ENCODE measurements at regions not wholly inside any gene's neighbourhood (a gene's known extent, or its start where the extent isn't known, plus 50 kb on each side); places are given as distances from the start of the nearest gene placed in this dataset.

GRCh38 chr12:98417266-98417665 is 98.1 kb upstream of the TMPO start:
- WGBS, 2 donors: 84 to 88% methylated on average over 2 of the region's 2 CpGs

GRCh38 chr12:98418357-98419075 is 96.9 kb upstream of the TMPO start:
- Histone ChIP-seq H3K36me3 (no peaks in the 10 kb centered on the region), H3K27ac (peak overlapping the region; percentile 53 to 83 (median 68)), H3K9me3 (no peaks in the 10 kb centered on the region), H3K27me3 (no peaks in the 10 kb centered on the region), H3K4me1 (peaks cover 0 to 35% (median 18%) of the 10 kb centered on the region in 4 donors), H3K4me3 (peak overlapping the region in 1 of 4 donors; percentile 10)
- TF ChIP-seq CTCF (IDR thresholded peaks at IDR 0.05): no peak
- peak; percentile 69 to 73 for TF ChIP-seq EP300 (IDR thresholded peaks at IDR 0.05)
- WGBS, 2 donors: 12 to 20% methylated on average over 7 of the region's 7 CpGs
- peak; percentile 80 to 83 for DNase-seq (ENCODE audit: low spot score in 2 of 2)

More at GRCh38 chr12:98417266-98417665, 98.1 kb upstream of the TMPO start:
- Histone ChIP-seq H3K4me3 (no peak overlapping the region), H3K27me3 (no peaks in the 10 kb centered on the region), H3K27ac (peak overlapping the region in 2 of 4 donors; percentile 54 to 77), H3K9me3 (no peaks in the 10 kb centered on the region), H3K36me3 (no peaks in the 10 kb centered on the region), H3K4me1 (peaks cover 0 to 35% (median 18%) of the 10 kb centered on the region in 4 donors)
- TF ChIP-seq EP300 (IDR thresholded peaks at IDR 0.05): no peak
- TF ChIP-seq POLR2A (IDR thresholded peaks at IDR 0.05): no peak
- no peak for TF ChIP-seq CTCF (IDR thresholded peaks at IDR 0.05)
- no peak for DNase-seq (ENCODE audit: low spot score in 2 of 2)

GRCh38 chr12:98419081-98419794 is 96.2 kb upstream of the TMPO start:
- TF ChIP-seq EP300 (IDR thresholded peaks at IDR 0.05) (no peak), POLR2A (IDR thresholded peaks at IDR 0.05) (no peak), CTCF (IDR thresholded peaks at IDR 0.05) (no peak)
- Histone ChIP-seq H3K27me3 (no peaks in the 10 kb centered on the region), H3K4me3 (no peak overlapping the region), H3K9me3 (no peaks in the 10 kb centered on the region), H3K27ac (peak overlapping the region in 3 of 4 donors; percentile 53 to 83 (median 77)), H3K4me1 (peaks cover 0 to 35% (median 18%) of the 10 kb centered on the region in 4 donors), H3K36me3 (no peaks in the 10 kb centered on the region)
- WGBS, 2 donors: 46 to 58% methylated on average over 9 of the region's 9 CpGs
- no peak for DNase-seq (ENCODE audit: low spot score in 2 of 2)

GRCh38 chr12:98419795-98420404 is 95.5 kb upstream of the TMPO start:
- peak overlapping the region in 3 of 4 donors; percentile 53 to 83 (median 77) for H3K27ac ChIP-seq
- WGBS, 2 donors: 77 to 80% methylated on average over 15 to 16 of the region's 16 CpGs
- H3K9me3 ChIP-seq: no peaks in the 10 kb centered on the region
- TF ChIP-seq POLR2A (IDR thresholded peaks at IDR 0.05) (no peak), EP300 (IDR thresholded peaks at IDR 0.05) (no peak), CTCF (IDR thresholded peaks at IDR 0.05) (no peak)
- H3K4me1 ChIP-seq: peaks cover 0 to 41% (median 18%) of the 10 kb centered on the region in 4 donors
- H3K4me3 ChIP-seq: no peak overlapping the region
- no peak for DNase-seq (ENCODE audit: low spot score in 2 of 2)
- H3K36me3 ChIP-seq: no peaks in the 10 kb centered on the region
- H3K27me3 ChIP-seq: no peaks in the 10 kb centered on the region

Measured in tibial nerve (tissue), 4 donors.